ENCODE measurements at regions not wholly inside any gene's neighbourhood (a gene's known extent, or its start where the extent isn't known, plus 50 kb on each side); places are given as distances from the start of the nearest gene placed in this dataset.

DNA sequence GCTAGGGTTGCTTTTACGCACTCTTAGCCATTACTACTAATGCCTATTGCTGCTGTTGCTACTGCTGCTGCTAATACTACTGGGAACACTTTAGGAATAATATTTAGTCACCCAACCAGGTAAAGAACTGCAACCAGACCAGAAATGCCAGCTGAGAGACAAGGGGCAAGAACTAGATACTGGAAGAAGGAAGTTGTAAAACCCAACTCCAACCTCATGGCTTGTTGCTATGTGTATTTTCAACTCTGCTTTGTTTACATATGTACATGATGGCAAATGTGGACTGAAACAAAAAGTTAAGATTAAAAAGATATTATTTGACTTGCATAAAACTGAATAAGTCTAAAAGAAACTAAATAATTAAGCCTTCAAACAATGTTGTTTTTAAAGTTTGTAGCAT lies 177.7 kb downstream of the GNAT3 start:
- TF ChIP-seq, protein P1, sequence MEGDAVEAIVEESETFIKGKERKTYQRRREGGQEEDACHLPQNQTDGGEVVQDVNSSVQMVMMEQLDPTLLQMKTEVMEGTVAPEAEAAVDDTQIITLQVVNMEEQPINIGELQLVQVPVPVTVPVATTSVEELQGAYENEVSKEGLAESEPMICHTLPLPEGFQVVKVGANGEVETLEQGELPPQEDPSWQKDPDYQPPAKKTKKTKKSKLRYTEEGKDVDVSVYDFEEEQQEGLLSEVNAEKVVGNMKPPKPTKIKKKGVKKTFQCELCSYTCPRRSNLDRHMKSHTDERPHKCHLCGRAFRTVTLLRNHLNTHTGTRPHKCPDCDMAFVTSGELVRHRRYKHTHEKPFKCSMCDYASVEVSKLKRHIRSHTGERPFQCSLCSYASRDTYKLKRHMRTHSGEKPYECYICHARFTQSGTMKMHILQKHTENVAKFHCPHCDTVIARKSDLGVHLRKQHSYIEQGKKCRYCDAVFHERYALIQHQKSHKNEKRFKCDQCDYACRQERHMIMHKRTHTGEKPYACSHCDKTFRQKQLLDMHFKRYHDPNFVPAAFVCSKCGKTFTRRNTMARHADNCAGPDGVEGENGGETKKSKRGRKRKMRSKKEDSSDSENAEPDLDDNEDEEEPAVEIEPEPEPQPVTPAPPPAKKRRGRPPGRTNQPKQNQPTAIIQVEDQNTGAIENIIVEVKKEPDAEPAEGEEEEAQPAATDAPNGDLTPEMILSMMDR (conservative IDR thresholded peaks at IDR 0.05; ENCODE audit: low read depth in 2 of 2), result no peak
- no peak for TF ChIP-seq POLR2AphosphoS5 (IDR thresholded peaks at IDR 0.05; ENCODE audit: low read depth)
- TF ChIP-seq CREB1 (CRISPR knock-in tag; IDR thresholded peaks at IDR 0.05; ENCODE audit: low read depth), result no peak
- TF ChIP-seq, protein P2, sequence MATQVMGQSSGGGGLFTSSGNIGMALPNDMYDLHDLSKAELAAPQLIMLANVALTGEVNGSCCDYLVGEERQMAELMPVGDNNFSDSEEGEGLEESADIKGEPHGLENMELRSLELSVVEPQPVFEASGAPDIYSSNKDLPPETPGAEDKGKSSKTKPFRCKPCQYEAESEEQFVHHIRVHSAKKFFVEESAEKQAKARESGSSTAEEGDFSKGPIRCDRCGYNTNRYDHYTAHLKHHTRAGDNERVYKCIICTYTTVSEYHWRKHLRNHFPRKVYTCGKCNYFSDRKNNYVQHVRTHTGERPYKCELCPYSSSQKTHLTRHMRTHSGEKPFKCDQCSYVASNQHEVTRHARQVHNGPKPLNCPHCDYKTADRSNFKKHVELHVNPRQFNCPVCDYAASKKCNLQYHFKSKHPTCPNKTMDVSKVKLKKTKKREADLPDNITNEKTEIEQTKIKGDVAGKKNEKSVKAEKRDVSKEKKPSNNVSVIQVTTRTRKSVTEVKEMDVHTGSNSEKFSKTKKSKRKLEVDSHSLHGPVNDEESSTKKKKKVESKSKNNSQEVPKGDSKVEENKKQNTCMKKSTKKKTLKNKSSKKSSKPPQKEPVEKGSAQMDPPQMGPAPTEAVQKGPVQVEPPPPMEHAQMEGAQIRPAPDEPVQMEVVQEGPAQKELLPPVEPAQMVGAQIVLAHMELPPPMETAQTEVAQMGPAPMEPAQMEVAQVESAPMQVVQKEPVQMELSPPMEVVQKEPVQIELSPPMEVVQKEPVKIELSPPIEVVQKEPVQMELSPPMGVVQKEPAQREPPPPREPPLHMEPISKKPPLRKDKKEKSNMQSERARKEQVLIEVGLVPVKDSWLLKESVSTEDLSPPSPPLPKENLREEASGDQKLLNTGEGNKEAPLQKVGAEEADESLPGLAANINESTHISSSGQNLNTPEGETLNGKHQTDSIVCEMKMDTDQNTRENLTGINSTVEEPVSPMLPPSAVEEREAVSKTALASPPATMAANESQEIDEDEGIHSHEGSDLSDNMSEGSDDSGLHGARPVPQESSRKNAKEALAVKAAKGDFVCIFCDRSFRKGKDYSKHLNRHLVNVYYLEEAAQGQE (IDR thresholded peaks at IDR 0.05; ENCODE audit: unreplicated experiment), result no peak
- TF ChIP-seq STAT1 (IDR thresholded peaks at IDR 0.05; ENCODE audit: unreplicated experiment), result no peak

Measured in GM23338 (cell line).